GM19025 (cell line): ENCODE measurements at regions not wholly inside any gene's neighbourhood (a gene's known extent, or its start where the extent isn't known, plus 50 kb on each side); places are given as distances from the start of the nearest gene placed in this dataset.
"Not testable (repeated sequence)": the region's sequence is repeated elsewhere in the genome, so short reads cannot be mapped to it uniquely, and the experiment has no call there.

Source experiments
- ATAC-seq: cut with Tn5 transposase; IDR thresholded peaks from one replicate; pipeline ENCODE4 v1.9.1; 2021; ENCODE audit warnings: mild to moderate bottlenecking, low read depth, moderate library complexity; ENCODE audit not compliant: unreplicated experiment

DNA sequence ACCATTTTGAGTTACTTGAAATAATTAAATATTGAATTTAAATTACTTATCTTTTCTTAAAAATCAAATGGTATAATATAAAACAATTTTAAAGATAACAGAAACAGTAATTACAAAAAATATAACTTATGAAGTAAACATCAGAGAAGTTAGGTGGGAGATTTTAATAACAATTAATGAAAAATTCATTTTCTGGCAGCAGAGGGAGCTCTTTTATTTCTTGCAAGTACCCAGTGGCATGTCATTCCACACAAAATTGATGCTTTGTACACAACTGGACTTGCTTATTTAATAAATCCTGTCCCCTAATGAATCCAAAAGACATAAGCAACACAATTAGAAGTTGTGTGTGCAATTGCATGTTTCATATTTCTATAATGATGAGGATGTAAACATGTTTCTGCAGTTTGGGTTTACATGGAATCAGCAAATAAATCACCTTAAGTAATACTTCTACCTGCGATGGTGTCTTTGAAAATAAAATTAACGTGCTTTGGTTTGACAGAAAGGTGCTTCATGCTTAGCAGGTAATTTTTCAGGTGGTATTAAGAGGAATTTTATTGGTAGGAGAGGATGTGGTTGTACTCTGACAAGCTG, 861.3 kb downstream of the ZPLD1 start:
- no peak for ATAC-seq

DNA sequence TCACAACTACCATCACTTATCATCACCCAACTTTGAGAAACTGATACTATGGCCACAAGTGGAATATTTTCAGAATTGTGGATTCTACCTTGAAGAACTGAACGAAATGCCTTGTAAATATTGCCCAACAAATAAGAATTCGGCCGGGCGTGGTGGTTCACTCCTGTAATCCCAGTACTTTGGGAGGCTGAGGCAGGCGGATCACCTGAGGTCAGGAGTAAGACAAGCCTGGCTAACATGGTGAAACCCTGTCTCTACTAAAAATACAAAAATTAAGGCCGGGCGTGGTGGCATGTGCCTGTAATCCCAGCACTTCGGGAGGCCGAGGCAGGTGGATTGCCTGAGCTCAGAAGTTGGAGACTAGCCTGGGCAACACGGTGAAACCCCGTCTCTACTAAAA, 862.7 kb downstream of the ZPLD1 start:
- not testable (repeated sequence) for ATAC-seq

DNA sequence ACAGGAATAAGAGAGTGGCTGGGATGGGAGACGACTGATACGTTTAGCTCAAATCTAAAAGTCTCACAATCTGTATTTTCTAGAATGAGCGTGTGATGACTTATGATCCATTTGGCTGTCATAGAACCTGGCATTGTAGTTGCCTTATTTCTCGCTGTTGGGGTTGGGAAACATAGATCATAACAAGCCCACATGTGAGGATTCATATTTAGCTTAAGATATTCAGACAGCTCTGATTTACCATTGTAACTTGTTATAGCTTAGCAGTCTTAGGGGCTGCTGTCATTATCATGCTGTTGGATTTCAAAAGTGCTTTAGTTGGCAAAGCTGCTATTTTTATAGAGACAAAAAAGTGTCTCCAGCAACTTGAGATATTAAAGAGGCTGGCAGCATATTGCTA, 871.3 kb downstream of the ZPLD1 start:
- no peak for ATAC-seq

DNA sequence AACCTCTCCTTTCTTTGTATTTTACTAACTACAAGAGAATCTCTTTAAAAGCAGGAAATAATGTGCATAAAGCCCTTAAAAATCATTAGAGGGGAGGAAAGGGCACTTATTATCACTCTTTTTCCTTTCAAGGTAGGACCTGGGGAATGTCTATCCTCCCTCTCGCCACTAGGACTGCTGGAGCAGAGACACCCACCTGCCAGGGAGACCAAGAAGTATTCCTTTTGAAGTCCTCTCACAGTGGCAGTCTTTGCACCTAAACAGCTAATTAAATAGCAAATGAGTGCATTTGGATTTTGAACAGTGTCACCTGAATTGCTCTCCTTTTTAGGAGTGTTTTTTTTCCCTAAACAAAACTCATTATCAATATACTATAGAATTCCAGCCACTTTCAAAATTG, 874.1 kb downstream of the ZPLD1 start:
- no peak for ATAC-seq

DNA sequence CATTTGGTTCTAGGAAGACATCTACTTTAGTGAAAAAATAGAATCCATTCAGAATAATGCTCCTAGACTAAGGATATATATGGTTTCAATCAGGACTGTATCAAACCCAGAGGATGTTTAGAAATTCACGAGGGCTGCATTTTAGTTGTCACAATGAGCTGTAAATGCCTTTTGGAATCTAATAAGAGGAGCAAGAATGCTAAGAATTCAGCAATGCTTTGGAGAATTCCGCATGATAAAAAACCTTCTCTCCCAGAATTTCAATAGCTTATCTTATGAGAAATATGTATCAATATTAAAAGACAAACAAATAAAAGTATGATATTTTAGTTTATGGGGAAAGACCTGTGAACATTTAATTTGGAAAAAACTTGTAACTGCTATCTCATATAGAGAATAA, 885.1 kb downstream of the ZPLD1 start:
- ATAC-seq: no peak

DNA sequence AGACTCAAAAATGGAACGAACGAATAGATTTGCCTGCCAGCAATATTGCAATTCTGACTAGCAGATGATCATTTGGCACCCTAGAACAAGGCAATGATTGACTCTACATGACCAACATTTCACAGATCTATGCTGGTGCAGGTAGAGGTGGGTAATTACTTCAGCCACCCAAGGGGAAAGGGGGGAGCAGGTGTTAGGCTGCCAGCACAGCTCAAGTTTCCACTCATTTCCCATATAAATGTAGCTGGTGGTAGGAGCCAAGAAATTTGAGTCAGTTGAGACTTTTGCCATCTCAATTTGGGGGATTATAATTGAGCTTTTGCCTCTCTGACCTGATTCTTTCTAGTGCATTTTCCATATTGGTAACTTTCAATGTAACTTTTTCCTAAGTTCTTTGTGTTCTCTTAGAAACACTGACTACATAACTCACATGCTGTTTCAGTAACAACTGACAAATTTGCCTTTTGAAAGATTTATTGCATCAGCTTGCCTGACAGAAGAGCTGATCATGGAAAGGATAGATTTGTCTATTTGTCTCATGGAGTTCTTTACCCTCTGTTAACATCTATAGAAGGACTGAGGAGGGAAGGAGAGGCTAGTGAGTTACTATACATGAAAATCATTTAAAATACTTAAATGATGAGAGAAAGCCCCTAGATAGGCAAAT, 902.5 kb downstream of the ZPLD1 start:
- ATAC-seq: no peak

DNA sequence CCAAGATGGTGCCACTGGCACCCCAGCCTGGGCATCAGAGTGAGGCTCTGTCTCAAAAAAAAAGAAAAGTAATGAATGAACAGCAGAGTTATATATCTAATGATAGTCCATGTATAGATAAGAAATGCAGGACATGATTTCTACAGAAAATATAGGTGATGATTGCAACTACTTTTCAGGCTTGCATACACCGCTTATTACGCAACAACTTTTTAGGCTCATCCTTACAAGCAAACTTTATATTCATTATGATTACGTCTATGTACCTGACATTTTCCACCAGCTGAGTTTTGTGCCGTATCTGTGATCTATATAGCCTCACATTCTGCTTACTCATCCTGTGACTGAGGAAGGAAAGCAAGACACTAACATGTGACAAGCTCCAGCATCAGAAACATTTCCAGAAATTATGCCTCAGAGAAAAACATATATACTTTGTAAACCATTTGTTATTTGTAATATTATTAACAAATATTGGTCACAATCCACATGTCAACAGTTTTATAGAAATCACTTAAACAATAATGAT, 906.3 kb downstream of the ZPLD1 start:
- no peak for ATAC-seq

DNA sequence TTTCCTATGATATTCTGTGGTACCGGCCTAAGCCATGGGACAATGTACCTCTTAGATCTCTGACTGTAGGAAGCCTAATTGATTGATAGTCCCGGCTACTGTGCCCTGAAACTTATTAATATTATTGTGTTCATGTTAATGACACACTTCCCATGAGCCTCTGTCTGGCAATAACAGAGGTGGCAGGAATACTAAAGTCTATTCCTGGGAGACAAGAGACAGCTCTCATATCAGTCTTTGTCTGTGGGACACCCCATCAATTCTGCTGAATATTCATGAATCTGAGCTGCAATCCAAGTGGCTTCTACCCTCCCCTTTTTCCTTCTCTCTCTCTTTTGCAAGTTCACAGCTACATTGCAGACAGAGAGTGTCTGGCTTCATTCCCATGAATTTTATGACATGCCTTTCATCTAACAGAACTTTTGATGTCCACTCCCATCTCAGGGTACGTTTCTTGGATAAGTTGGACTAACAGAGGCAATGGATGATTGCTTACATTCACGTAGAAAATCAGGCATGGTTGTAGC, 907.5 kb downstream of the ZPLD1 start:
- ATAC-seq: no peak

DNA sequence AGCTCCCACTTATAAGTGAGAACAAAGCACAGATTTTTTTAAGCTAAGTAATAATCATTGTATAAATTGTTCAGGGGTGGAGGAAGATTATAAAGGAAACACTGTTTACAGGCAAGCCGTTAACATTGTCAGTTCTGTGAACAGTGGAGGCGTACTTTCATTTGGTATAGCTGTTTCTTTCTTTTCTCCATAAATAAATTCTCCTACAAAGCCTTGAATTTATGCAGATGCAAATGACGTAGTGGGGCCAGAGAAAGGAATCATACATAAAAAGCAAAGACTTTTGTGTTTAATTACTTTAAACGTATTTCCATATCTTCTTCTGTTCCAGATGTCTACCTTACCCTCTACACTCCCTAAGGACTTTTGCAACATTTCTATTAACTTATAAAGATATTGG, 914.9 kb downstream of the ZPLD1 start:
- ATAC-seq: no peak

DNA sequence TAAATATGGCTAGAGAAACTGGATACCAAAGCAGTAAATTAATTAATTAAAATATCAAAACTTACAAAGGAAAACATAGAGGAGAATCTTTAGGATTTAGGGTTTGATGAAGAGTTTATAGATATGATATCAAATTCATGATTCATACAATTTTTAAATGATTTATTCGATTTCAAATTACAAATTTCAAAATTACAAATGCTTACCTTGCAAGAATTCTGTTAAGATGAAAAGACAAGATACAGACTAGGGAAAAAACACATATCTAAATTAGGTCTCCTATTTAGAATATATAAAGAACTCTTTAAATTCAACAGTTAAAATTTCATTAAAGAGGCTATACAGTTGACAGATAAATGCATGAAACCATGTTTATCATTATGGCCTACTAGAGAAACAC, 930.7 kb downstream of the ZPLD1 start:
- no peak for ATAC-seq

DNA sequence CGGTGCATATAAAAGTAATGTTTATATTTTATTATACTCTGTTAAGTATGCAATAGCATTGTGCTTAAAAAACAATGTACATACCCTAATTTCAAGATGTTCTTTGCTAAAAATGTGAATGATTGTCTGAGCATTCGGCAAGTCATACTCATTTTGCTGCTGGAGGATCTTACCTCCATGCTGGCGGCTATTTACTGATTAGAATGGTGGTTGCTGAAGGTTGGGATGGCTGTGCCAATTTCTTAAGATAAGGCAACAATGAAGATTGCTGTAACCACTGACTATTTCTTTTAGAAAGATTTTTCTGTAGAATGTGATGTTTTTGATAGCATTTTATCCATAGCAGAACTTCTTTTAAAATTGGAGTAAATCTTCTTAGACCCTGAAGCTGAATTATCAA, 932.7 kb downstream of the ZPLD1 start:
- no peak for ATAC-seq

DNA sequence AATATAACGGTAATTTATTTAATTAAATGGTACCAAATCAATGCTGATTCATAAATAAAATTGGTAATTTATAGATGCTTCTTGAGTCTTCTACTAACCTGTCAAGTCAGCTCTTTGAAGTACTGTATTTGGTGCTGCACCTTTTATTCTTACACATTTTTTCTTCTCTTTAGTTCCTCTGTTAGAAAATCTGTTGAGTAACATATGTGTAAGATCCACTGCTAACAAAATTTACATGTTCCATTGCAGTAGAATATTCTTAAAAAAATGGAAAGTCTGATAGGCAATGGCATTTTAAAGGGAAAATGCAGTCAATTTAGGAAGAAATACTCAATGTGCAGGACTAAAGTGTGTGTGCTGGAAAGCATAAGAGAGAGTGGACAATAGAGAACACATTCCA, 936.6 kb downstream of the ZPLD1 start:
- ATAC-seq: no peak

DNA sequence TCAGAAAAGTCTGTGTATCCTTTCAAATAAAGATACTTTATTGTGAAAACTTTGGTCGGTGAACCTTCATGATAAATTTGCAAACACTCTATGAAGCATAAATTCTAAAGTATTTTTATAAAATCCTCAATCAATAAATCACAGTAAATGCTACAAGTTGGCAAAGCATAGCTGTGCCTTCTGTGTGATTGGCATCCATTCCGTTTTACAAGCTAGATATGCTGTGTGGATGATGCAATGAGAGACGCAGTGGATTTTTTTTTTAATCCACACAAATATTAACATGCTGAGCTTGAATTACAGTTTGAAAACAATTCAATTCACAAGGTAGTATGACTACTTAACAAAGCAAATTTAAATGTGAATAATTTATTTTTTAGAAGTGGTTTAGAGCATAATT, 937.2 kb downstream of the ZPLD1 start:
- no peak for ATAC-seq

DNA sequence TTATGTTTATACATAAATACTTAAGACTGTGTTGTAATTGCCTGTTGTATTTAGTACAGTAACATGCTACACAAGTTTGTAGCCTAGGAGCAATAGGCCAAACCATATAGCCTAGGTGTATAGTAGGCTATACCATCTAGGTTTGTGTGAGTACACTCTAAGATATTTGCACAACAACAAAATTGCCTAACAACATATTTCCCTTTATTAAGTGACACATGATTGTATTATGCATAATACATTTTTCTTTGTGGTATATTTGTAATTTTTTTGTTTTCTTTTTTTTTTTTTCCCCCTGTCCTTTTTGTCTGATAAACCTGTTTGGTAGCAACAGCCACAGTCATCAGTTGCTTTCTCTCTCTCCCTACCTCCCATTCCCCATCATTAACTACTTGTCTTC, 945.6 kb downstream of the ZPLD1 start:
- no peak for ATAC-seq

DNA sequence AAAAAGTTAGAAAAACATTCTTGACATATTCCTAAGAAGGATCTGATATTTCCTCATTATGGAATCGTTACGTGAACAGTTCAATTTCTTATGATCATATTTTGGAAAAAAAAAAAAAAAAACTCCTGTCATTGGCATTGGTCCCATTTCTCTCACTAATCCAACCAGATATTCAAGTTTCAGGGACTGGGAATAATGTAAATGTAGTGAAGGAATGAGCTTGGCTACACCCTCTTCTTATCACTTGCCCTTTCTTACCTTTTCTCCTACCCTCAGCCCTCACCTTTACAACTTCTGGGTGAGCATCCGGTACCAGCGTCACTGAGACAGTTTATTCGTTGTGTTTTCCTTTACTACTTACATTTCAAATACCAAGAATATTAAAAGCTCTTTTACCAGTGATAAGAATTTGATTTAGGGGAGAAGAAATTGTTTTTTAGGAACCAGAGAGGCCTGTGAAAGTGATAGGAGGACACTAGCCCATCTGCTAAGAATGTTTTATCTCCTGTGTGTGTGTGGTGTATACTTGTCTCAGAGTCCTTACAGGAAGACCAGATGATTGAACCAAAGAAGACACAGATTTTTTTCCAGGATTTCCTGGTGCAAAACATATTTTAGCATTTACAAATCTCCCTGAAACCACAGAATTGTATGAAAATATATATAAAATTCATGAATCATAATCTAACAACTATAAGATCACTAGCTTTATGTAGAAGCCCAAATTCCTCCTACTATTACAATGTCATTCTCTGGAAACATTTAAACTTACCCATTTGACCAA, 946.7 kb downstream of the ZPLD1 start:
- ATAC-seq: no peak

DNA sequence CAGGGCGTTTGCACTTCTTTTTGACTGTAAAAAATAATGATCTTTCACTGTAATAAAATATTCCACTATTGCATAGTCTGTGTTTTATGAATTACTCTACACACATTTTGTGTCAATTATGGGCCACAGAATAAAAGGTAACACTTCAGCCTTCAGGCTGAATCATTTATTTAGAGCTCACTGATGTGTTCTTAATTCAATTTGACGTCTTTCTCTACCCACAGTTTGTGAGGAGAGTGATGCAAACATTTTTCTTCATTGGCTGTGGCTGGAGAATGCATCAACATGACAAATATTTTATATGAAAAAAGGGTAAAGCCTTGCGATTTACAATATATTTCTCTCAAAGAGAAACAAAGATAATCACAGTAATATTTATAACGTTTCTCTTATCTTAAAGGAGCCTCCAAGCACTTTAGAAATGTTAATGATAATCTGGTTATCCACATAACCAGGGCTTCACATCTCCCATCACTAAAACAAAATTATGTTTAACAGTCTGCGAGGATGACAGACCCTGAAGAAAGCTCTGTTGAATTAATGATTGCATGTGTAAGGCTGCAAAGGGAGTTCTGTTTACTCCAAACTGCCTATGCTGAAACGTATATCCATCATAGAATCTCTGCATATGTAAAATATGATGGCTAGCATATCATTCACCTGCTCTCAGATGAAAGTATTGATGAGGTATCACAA, 951.3 kb downstream of the ZPLD1 start:
- no peak for ATAC-seq

DNA sequence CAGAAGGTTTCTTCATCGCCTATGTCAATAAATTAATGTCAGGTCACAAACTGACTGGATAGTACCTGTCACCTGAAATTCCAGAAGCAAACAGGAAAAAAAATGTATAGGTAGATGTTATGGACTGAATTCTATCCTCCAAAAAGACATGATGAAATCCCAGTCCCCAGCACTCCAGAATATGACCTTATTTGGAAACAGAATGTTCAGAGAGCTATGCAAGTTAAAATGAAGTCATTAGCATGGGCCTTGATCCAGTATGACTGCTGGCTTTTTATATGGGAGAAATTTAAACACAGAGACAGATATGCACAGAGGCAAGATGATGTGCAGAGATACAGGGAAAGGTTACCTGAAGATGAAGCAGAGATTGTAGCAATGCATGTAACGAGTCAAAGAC, 953.4 kb downstream of the ZPLD1 start:
- ATAC-seq: no peak

DNA sequence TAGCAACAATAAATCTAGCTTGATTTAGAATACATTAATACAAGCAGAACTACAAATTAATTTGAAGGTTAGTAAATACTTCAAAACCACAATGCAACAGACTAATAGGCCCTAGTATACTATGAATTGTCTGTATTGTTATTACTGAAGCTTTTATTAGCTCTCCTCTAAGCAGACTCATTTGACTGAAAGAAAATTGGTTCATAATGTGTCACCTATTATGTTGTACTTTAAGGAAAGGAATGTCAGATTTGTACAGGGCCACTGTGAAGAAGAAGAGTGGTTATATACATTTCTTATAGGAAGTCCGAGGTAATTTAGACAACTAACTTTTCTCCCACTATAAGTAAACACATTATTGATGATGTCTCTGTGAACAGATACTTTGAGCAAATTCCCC, 954.5 kb downstream of the ZPLD1 start:
- ATAC-seq: no peak

DNA sequence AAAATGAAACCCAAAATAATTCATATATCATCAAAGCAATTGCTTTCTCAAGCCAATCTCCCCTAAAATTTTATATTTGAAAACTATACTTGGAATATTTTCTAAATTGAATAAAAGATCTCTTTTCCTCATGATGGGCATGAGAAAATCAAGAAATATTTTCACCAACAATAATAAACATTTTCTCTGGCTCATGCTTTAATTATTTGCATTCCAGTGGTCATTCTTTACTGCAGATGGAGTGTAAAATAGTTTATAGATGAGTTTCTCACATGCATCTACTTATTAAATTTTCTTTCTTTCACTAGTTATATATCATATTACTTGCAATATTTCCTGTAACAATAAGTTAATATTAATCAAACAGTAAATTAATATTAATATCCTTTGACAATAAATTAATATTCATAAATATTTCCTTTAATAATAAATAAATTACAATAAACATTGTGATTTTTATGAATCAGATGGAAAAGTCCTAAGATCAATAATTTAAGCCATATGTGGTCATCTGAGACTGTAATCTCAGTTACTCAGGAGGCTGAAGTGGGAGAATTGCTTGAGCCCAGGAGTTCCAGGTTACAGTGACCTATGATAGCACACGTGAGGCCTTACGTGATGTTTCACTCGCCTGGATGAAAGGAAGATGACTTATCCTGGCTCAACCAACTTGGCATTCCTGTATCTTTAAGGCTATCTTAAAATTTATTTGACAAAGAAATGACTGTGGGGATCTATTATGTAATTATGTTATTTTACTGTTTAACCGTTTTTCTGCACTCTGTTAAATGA, 958.8 kb downstream of the ZPLD1 start:
- ATAC-seq: no peak

DNA sequence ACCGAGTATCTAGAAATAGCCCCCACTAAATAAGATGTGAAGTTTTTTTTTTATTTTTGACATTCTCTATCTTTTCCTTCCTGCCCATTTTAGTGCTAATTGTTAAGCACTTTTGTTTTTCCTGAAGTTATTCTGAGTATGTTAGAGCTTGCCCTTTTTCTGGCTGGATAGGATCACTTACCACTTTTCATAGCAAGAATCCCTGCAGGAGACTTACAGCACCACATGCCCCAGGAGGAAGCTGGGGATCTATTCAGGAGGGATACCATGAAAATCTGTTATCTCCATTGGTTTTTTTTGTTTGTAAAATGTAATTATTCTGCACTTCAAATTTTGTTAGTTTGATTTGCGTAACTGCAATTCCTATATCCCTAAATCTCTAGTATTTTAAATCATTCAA, 968.4 kb downstream of the ZPLD1 start:
- ATAC-seq: no peak
